Activated CD4-positive, alpha-beta T cell treated with anti-CD3 and anti-CD28 coated beads, Interleukin-2, Interleukin-4, amounts not matched to agents 100 ng/mL and 50 ng/mL, durations not matched to agents 16 hours and 8 hours (primary cell): ENCODE measurements at regions not wholly inside any gene's neighbourhood (a gene's known extent, or its start where the extent isn't known, plus 50 kb on each side); places are given as distances from the start of the nearest gene placed in this dataset.

Experiments
- DNase-seq: peaks from one replicate; pipeline ENCODE4 v3.0.0-alpha.2; 2020; ENCODE audit warnings: low spot score

DNA sequence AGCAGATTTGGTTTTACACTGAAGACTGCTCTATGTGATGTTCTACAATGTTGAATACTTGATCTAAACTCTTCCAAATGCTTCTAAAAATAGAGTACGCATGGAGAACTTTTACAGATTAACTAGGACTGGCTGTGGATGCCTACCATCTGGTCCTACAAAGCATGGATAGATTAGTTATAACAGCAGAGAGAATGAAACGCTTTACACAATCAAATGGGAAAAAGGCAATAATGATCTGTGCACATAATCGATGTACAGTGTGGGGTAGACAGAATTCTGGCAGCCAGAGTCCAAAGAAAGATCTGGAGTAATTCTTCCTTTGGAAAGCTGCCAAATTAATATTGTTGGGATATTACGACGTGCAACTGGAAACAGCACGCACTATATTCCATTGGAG lies 1885.5 kb upstream of the PRR20A start:
- DNase-seq, result no peak

DNA sequence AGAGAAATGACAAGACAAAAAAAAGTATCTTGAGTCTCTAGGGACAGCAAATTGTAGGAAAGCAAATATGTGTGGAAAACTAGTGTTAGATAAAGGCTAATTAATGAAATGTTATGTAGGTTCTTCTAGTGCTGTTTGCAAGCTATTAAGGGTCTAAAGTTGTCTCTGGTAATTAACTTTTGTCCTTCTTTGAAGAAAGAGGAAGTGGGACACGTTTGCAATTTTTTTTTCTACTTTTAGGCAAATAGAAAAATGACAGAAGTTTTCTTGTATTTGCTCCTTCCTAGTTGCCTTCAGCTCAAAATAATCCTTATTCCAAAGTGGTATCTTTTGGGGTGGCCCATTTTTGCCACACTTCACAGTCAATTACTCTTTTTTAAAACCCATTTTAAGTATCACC lies 1877.7 kb upstream of the PRR20A start:
- DNase-seq, result no peak

DNA sequence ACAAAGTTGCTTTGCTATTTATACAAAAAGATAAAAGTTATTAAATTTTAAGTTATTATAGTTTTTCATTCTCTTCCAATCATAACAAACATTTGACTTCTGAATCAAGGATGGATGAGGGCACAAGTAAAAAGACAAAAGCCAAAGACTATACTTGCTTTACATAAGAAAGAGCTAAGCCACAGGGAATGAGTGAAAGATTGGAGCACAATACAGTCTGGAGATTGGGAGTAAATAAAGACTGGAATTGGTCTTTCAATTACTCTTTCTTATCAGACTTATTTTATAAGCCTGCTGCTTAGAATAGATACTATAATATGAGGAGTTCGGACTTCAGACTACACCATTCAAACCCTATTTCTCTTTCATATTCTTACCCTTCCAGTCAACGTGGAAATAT lies 1874.1 kb upstream of the PRR20A start:
- DNase-seq, result no peak

DNA sequence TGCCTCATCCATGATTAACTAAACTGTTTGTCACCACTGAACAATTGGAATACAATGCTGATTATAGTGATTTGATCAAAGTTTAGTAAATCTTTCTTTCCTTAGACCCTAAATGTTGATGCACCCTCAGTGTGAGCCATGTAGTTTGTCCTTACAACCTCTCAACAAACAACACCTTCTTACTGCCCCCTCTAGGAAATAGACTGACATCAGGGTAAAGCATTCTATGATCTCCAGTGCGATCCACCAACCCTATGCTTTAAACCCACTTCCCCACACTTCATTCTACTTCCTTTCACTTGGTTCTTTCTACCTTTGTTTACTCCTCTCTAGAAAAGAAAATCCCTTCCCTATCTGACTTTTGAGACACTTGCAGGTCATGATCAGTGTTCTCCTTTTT lies 1842.5 kb upstream of the PRR20A start:
- DNase-seq, result no peak

DNA sequence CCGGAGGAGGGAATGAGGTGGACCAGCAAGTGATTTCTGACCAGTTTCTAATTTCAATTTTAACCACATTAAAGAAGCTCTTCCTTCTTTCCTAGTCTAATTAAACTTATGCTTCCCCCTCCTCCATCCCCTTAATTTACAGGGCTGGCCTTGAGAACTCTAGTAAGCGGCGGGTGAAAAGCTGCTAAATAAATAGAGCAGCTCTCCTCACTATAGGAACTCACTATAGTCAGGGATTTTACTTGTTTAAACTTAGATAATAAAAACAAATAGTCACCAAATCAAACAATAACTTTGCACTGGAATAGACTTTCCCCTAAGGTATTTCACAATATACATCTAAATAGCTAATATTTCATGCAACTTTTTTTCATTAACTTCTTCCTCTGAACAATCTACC lies 1838.2 kb upstream of the PRR20A start:
- DNase-seq, result no peak

DNA sequence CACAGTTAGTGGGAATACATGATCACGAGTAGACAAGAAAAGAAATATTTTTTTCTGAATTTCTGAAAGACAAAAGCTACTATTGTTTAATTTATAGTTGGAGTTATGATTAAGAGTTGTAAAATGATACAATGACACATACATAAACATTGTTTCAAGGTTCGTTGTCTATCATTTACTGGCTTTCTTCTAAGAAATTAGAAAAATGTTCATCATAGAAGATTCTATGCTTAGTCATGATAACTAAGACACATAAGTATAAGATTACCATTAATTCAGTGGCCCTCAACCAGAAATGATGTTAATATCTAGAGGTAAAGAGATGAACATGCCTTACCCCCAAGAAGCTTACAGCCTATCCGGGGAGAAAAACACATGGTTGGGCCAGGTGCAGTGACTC lies 1832.8 kb upstream of the PRR20A start:
- DNase-seq, result no peak

DNA sequence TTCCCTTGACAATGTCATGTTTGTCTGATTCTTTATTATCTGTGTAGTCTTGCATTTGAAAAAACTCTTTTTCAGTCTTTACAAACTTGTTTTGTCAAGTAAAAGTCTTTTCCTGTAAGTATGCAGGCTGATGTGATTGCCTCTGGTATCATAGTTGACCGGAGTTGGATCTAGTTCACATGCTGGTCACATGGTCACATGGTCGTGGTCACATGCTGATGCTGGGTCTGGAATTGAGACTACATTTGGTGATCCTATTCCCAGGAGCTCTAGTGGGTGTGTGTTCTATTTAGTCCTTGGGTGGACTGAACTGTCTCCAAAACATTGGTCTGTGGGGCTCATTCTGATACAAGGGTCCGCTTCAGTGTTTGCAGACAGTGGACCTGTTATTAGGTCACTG lies 1798.8 kb upstream of the PRR20A start:
- no peak for DNase-seq

DNA sequence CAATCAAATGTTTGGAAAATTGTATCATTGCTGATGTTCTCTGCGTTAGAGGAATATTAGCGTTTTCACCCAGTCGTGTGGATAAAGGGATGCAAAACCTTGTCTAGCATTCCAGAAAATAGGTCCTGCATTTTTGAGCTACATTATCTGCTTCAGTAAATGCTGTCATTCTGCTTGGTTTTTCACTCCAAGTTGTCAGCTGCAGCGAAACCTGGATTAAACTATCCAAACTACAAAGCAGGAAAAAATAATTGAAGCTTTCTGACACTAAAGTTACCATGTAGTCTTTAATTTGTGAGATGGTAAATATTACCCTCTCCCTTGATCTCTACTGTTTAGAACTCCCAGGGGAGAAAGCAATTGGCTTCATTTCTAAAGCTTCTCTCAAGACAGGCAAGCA lies 1795.5 kb upstream of the PRR20A start:
- DNase-seq, result no peak

DNA sequence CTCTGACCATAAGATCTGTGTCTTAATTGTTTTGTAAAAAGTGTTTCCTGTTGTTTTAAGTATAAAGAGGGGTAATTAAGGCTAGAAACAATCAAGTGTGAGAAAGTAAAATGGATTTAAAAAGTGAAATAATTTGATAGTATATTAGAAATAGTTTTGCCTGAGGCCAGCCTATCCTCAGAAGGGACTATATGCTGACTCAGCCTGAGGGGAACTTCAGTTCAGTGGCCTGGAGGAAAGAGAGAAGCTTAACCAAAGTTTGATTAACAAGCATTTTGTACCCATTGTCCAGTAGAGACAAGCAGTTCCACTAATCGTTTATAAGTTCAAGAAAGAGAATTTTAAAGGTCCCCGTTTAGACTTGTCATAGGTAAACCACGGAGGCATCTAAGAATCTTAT lies 1793.2 kb upstream of the PRR20A start:
- DNase-seq, result no peak

DNA sequence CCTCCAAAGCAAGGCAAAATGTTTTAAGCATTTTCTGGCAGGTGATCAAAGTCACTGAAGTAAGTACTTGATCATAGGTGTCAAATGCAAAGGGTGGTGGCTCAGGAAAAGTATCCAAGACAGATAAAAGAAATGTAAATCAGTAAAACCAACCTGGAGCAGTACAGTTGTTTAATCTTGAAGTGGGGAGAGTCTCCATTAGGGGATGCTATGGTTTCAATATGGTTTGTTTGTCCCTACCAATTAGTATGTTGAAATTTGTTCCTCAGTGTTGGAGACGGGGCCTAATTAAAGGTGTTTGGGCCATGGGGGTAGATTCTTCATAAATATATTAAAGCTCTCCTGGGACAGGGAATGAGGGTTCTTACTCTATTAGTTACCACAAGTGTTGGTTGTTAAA lies 1781.7 kb upstream of the PRR20A start:
- DNase-seq, result no peak

DNA sequence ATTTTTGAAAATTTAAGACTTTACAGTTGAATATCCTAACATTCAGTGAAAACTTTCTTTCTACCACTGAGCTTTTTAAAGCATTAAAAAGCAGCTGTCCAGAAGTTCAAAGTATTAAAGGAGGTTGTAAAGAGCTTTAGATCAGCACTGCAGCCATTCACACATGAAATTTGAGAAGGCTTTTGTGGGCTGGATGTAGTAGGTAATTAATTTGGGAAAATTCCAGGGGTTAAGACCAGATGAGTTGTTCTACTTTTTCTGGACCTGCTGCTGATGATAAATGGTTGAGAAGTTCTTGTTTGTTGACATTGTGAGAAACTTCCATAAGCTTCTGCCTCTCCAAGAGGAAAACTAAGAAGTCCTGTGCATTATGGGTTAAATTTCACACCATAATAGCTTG lies 1779.6 kb upstream of the PRR20A start:
- no peak for DNase-seq

DNA sequence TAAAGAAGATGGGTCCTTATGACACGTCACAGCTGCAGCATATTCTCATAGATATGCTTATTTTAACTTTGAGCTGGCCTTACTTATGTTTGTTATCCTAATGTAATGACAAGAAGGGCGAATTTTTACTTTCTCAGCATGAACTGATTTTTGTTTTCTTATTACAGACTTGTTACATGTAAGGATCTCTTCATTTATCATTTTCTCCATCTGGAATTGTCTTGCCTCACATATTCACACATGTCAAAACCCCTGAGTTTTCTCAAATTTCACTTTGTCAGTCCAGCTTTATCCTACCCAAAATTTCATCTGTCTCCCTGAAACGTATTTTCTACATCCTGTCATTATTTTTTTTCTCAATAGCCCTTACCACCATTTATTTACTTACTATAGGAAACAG lies 1774.0 kb upstream of the PRR20A start:
- no peak for DNase-seq

DNA sequence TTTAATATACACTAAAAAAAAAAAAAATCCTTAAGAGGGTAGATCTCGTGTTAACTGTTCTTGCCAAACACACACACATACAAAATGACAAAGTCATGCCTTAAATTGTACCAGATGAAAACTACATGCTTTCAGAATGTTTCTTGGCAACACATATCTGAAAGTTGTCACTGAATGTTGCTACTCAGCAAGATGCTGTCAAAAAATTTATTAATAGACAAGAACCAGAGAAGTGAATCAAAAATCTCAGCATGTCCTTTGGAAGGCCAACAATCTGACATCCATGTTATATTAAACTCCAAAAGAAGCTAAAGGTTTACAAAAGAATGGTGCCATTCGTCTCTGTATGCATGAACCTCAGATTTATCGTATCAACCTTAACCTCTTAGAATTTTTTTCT lies 1746.2 kb upstream of the PRR20A start:
- DNase-seq, result no peak

DNA sequence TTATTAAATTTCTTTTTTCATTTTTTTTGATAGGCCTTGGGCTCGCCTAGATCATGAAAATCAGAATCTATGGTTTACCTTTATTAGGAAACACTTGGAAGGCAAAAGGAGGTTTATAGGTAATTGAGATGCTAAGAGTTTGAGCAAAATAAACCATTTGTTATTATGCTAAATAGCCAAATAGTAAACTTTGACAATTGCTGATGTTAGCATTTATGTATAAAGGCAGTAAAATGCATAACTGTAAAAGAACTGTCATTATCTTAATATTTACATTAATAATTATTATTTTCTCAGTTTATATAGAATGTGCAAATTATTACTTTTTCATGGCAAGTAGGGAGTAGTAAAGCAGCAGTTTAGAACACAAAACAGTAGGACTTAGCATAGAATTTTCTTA lies 1737.8 kb upstream of the PRR20A start:
- DNase-seq, result no peak

DNA sequence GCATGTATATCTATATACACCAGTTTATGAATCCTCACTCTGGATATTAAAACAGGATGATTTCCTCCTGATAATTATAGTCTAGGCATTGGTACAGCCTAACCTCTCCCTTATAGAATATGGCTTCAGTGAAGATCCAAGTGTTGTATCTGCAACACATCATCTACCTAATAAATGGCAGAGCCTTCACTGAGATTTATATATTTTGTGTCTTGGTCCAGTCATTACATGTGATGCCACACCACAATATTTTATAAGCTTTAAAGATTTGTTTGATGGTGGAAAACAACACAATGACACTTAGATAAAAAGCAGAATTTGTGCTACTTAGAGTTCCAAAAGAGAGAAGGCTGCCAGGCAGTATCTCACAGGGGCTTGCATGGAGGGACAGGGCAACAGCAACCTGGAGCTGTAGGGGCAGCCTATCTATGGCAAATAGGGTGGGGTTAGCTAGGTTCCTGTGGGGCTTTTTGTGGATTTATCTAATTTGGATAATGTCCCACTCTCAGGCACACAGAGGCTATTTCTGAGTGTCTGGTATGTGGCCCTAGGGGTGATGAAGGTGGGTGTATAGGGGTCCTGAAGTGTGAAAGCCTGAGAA lies 1736.7 kb upstream of the PRR20A start:
- DNase-seq, result no peak

DNA sequence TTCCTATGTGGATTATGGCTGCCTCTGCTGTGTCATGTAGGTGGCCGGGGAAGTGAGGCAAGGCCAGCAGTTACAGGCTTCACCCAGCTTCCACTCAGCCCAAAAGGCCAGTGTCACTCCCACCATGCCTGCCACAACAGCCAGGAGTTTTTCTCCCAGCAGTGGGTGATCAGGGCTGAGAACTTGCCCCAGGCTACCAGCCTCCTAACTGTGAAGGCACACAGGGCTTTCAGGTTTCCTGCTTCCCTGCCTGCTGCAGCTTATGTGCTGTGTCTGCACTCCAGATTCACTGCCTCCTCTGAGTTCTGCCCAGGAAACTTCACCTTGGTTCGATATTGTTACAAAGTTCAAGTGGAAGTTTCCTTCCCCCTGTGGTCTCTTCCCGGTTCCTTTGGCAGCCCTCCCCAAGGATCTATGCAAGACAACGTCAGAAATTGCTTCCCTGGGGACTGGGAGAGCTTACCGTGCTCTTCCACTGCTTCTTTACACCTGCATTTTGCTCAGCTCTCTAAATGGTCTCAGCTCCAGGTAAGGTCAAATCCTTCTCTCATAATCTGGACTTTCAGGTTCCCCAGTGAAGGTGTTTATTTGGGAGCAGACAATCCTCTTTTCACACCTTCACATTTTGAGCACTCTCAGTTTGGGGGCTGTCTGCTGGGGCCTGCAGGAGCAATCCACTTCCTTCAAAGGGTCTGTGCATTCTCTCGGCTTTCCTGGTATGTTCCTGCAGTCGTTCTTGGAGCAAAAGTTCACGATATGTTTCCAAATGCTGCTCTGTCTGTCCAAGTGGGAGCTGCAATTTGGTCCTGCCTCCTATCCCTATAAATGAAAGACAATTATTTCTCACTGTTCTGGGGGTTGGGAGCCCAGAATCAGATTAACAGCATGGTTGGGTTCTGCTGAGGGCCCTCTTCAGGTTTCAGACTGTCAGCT lies 1730.1 kb upstream of the PRR20A start:
- no peak for DNase-seq

DNA sequence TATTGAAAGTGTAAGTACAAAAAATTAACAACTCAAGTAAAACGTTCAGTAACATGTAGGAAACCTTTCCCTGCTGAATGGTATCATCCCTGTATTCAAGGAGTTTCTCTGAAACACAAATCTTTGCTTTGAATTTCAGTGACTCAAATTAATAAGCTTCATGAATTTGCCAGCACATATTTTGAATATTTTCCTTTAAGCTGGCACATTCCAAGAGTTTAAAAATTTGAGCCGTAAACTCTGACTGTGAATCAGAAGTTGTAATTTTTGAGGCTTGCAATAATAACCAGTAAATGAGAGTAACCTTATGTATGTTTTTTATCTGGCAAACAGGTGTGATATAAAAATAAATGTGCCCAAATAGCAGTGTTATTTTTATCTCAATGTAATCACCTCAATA lies 1722.6 kb upstream of the PRR20A start:
- no peak for DNase-seq

DNA sequence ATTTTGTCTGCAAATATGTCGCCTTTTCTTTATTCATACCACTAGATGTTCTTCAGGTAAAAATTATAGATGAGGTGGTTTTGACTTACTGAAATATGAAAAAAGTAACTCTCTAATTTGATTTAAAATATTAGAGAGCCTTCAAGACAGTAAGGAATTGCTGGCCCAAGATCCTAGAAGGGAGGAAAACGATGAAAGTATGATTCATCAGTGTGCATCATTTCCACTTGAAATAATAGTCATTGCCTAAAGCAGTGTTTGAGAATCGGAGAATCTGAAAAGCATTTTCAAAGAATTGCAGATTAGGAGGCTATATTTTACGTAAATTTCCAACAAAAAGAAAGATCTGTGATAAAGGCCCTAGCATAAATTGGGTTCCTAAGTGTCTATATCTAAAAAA lies 1707.9 kb upstream of the PRR20A start:
- no peak for DNase-seq

DNA sequence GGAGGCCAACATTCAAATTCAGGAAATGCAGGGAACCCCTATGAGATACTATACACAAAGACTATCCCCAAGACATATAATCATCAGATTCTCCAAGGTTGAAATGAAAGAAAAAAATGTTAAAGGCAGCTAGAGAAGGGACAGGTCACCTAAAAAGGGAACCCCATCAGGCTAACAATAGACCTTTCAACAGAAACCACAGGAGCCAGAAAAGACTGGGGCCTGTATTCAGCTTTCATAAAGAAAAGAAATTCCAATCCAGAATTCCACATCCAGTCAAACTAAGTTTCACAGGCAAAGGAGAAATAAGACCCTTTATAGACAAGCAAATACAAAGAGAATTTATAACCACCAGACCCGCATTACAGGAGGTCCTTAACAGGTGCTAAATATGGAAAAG lies 1703.6 kb upstream of the PRR20A start:
- no peak for DNase-seq

DNA sequence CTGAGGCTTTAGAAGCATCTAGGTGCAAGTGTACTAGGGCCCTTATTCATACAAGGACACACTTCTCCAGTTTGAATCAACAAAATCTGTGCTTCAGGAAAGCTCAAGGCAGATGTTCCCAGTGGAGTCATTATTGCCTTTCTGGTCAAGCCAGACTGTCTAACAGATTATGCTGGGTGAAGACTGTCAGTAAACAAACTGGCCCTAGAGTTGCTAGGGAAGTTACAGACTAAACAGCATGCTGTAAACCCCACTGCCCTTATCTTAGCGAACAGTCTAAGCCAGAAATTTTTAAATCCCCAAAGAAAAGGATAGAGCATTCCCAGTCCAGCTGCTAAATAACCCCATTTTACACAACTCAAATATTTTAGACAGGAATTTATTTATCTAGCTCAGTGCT lies 1701.3 kb upstream of the PRR20A start:
- DNase-seq, result no peak

DNA sequence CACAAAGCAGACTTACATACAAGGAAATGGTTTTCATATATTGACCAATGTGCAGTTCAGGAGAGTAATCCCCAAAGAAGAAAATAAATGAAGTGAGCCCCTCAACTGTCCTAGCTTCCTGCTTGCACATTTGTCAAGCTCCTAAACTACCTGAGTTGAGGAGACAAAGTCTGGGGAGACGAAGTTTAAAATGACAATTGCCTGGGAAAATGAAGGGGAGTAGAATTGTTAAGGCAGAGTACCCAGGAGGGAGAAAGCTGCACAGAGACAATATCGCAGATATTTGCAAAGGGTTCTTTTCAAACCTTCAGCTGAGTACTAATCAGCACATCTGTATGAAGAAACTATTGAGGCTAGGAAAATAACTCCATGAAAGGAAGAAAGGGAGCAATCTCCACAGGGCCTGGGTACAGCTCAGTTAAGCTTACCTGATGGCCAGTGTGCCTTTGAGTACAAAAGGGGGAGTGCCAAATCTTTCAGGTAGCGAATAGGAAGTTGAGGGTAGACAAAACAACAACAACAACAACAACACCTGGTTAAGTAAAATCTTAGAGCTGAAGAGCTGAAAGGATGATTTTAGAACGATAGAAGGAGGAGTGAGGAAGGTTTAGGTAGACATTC lies 1700.1 kb upstream of the PRR20A start:
- no peak for DNase-seq

DNA sequence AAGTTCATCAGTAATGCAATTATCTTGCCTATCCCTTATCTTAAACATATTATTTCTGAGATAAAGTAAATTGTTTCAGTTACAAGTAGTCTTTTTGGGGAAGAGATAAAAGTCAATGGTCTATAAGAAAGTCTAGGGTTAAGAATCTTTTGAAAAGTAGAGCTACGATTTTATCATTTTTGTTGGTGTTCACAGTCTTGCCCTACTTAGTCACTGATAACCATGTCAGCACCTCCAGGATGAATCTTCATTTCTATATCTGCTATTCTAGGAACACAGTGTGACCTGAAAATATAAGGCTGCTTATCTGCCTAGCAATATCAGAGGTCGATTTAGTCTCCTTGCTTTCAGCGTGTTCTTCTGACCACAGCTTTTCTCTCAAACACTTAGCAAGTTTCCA lies 1676.5 kb upstream of the PRR20A start:
- no peak for DNase-seq

DNA sequence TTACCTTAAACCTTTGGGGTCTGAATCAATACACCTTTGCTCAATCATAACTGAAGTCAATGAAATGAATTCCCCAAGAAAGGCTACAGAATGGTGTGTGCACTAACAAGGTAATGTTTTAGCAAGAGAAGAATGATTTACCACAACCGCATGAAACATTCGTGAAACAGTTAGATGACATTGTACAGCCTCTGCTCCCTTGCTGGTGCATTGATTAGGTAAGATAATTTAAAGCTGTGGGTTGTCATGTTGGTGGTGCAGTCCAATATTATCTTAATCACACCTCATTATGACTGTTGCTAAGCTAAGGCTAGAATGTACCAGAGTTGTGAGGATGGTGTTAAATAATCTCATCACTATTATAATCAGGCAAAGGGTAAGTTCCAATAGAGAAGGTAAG lies 1673.2 kb upstream of the PRR20A start:
- DNase-seq, result no peak
